NB4 (cell line): ENCODE measurements at regions not wholly inside any gene's neighbourhood (a gene's known extent, or its start where the extent isn't known, plus 50 kb on each side); places are given as distances from the start of the nearest gene placed in this dataset.

Source experiments
- DNase-seq: peaks from one replicate; pipeline ENCODE4 v3.0.0; 2010; ENCODE audit warnings: low read depth
- H3K4me3 ChIP-seq: one replicate; pipeline ENCODE4 v1.5.1; 2011; ENCODE audit warnings: mild to moderate bottlenecking, low read depth, low read length, moderate library complexity
- CTCF ChIP-seq: IDR thresholded peaks from one replicate; pipeline ENCODE4 v1.5.1; 2012; ENCODE audit warnings: low read depth, low read length
- MAX ChIP-seq: IDR thresholded peaks from 2 replicates; pipeline ENCODE4 v1.6.1; 2011; ENCODE audit warnings: low read depth, low read length
- MYC ChIP-seq: IDR thresholded peaks from 2 replicates; pipeline ENCODE4 v1.6.1; 2011; ENCODE audit warnings: low read depth, low read length
- POLR2A ChIP-seq: IDR thresholded peaks from 2 replicates; pipeline ENCODE4 v1.6.1; 2011; ENCODE audit warnings: mild to moderate bottlenecking; ENCODE audit not compliant: insufficient read length; ENCODE audit errors: extremely low read depth

DNA sequence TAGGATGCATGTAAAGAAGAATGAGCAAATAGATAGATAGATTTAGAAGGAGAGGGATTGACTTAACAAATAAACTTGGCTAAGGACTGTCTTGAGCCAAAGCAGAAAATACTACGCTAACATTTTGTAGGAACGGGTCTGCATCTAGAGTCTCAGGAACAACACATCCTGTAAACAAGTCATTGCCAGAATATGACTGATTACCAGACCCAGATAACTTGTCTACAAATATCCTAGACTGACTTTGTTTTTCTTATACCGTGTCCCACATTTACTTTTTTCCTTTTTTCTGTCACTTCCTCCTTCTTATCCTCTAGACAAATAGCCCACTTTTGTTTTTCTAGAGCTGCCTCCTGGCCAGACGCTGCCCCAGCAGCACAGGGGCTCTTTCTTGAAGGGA is 393.6 kb downstream of the PDGFC start:
- TF ChIP-seq MAX (no peak), POLR2A (no peak), CTCF (no peak), MYC (no peak)
- no peak overlapping the region for H3K4me3 ChIP-seq
- DNase-seq = no peak

DNA sequence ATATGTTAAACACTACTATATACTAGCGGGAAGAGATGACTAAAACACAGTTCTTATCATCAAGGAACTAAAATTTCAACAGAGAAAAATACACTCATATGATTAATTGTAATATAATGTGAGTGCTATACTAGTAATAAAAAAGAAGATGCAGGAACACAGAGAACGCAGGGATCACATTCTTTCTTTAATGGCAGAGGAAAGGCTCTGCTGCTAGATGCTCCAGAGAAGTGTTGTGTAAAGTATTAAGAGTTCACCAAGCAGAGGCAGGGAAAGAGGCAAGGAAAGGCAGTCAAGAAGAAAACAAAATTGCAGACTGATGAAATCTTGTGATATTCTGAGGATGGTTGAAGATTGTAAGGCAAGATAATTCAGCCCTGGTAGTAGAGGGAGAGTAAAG is 394.7 kb downstream of the PDGFC start:
- no peak for DNase-seq
- TF ChIP-seq POLR2A (no peak), MAX (no peak), CTCF (no peak), MYC (no peak)
- H3K4me3 ChIP-seq = no peak overlapping the region

DNA sequence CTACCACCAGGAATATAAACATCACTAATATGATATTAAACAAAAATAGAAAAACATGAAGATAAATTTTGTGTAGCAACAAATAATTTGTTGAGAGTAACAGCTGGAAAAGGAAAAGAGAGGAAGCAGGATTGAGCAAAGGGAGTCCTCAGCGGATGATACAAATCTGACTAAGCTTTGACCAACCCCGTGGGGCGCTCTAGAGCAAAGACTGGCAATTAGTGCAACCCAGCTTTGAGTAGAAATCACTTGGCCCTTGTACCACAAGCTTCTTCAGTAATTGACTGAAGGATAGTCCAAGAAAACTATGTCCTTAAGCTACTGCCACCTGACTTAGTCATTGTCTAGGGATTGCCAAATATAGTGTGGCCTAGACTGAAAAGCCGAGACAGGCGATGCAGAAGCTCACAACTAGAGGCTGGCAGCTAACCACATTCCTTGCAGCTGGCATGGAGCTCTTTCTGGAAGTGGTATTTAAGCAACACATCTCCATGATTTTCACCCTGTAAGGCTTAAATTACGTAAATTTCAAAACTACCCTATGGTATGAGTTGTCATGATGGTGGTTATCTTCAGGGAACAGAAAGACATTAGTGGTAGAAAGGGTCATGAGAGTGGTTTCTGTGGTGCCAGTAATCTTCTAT is 396.0 kb downstream of the PDGFC start:
- TF ChIP-seq CTCF = peak; percentile 42
- TF ChIP-seq POLR2A = no peak
- TF ChIP-seq MYC = no peak
- H3K4me3 ChIP-seq = no peak overlapping the region
- DNase-seq = peak; percentile 51

DNA sequence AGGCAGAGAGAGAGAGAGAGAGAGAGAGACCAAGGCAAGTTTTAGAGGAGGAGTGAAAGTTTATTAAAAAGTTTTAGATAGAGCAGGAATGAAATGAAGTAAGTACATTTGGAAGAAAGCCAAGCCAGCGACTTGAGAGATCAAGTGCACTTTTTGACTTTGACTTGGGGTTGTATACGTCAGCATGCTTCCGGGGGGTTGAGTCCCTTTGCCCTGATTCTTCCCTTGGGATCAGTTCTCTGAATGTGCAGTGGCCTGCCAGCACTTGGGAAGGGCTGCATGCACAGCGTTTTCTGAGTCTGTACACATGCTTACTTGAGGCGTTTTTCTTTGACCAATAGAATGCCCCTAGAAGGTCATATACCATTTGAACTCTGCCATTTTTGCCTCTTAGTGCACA is 400.5 kb downstream of the PDGFC start:
- no peak overlapping the region for H3K4me3 ChIP-seq
- no peak for TF ChIP-seq CTCF
- TF ChIP-seq POLR2A = no peak
- TF ChIP-seq MYC = no peak
- TF ChIP-seq MAX = no peak
- DNase-seq = no peak

DNA sequence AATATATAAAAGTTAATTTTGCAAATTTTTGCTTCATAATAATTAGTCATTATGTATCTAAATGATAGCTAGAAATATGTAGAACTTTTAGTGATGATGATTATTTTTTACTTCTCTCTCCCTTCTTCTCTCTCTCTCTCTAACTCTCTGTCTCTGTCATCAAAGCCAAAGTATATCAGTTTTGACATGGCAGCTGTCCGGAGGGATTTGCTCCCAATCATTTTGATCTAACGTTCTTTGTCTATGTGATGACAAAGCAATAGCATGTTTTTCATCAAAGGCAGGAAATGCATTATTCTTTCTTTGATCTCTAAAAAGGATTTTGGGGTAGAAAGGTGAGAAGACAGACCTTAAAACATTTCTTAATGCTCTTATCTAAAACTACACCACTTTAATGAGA is 402.1 kb downstream of the PDGFC start:
- no peak for DNase-seq
- TF ChIP-seq POLR2A (no peak), CTCF (no peak), MAX (no peak), MYC (no peak)
- no peak overlapping the region for H3K4me3 ChIP-seq

GRCh38 chr4:156568484-156568883 is 403.1 kb downstream of the PDGFC start:
- H3K4me3 ChIP-seq = no peak overlapping the region
- TF ChIP-seq MYC (no peak), CTCF (no peak), POLR2A (no peak), MAX (no peak)
- no peak for DNase-seq
